H1 (cell line): ENCODE measurements at regions not wholly inside any gene's neighbourhood (a gene's known extent, or its start where the extent isn't known, plus 50 kb on each side); places are given as distances from the start of the nearest gene placed in this dataset.

Source experiments
- CBX5 ChIP-seq: fragments of 300-800, 300-1000 bp; sonication (generic); IDR thresholded peaks from 2 replicates; pipeline ENCODE4 v1.7.1; 2016; ENCODE audit warnings: antibody characterized with exemption, low read length, low read depth
- CTCF ChIP-seq, 3 experiments: IDR thresholded peaks; 1 replicate in 2 of 3; 2 replicates in 1 of 3; pipeline versions ENCODE4 v1.5.1 to v1.6.1; 2011; ENCODE audit warnings: low read length in 3 of 3, mild to moderate bottlenecking in 3 of 3, inconsistent platforms in 2 of 3, low read depth in 1 of 3, moderate library complexity in 1 of 3; ENCODE audit not compliant: insufficient read depth in 1 of 3; ENCODE audit errors: control extremely low read depth in 1 of 3
- GTF2F1 ChIP-seq: IDR thresholded peaks from 2 replicates; pipeline ENCODE4 v1.6.1; 2012; ENCODE audit warnings: low read depth, low read length, improper control_type of control experiment, borderline replicate concordance
- RNF2 ChIP-seq: fragments of 200-900, 300-1000 bp; sonication (generic); IDR thresholded peaks from 2 replicates; pipeline ENCODE4 v1.7.1; 2016; ENCODE audit warnings: borderline replicate concordance, low read depth, mild to moderate bottlenecking, antibody characterized with exemption, low read length; ENCODE audit not compliant: poor library complexity, severe bottlenecking; ENCODE audit errors: missing control alignments
- RXRA ChIP-seq: IDR thresholded peaks from 2 replicates; pipeline ENCODE4 v1.6.1; 2011; ENCODE audit warnings: low read depth, mild to moderate bottlenecking, low read length, moderate library complexity; ENCODE audit not compliant: insufficient read depth

- TF ChIP-seq CTCF (IDR thresholded peaks at IDR 0.05; ENCODE audit: control extremely low read depth in 1 of 3, insufficient read depth in 1 of 3, low read depth in 1 of 3, low read length in 3 of 3) (no peak), CBX5 (no peak), RXRA (no peak), RNF2 (no peak), GTF2F1 (no peak)
These were observed 108.6 kb upstream of the MRPS22 start (continued) for GRCh38 chr3:139235192-139235591.
